HPDE6-E6E7 (cell line): ENCODE measurements at regions not wholly inside any gene's neighbourhood (a gene's known extent, or its start where the extent isn't known, plus 50 kb on each side); places are given as distances from the start of the nearest gene placed in this dataset.
A peak's percentile ranks its signal among the peaks of the same experiment; 100 is the strongest.

ENCODE experiments used
- DNase-seq: peaks from one replicate; pipeline ENCODE4 v3.0.0; 2011; ENCODE audit warnings: missing footprints; ENCODE audit errors: extremely low spot score

DNA sequence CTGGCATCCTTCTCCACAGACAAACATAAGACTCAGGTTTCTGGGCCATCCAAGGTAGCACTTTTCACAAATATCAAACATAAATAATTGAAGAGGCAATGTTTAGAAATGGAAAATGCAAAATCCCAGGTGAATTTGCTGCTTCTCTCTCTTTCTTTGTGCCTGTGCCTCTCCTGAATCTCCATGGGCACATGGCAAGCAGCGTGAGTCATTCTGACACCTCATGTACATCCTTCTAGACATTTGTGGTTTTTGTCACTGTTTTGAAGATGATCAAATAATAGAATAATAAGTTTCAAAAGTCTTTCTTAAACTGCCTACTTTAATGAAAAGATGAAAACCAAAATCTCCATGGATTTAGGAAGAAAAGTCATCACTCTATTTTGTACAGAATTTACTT is 60.3 kb upstream of the RAB11FIP2 start:
- DNase-seq = no peak

DNA sequence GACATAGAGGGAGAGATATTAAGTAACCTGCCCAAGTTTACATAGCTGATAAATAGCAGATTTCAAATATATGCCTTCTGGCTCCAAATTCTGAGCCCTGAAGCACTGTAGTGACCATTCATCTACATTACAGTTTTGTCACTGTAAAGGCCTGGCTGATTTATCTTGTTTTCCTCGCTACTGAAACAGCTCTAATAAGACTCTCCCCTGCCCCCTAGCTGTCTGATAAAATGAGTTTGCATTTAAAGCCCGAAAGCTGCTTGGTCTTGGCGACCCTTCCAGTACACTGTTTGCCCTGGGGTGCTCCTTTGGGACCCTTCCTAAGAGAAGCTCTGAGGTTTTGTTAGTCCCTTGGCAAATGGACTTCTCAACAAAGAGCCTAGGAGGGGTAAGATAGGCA is 59.7 kb upstream of the RAB11FIP2 start:
- DNase-seq = peak; percentile 6

DNA sequence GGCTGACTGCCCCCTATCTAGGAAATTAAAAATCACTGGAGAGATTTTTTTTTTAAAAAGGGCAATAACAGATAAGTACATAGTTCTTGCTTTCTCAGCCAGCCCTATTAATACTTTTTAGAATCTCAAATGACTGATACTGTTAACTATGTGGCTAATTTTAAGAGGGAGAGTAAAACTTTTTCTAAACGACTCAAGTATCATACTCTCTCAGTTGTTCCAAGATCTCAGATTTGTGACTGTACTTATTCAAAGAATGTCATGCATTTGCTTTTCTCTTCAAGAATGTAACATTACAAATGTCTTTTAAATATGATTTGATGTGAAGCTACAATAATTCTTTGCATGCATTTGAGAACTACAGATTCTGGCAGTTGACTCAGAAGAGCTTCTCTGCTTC is 55.4 kb upstream of the RAB11FIP2 start:
- no peak for DNase-seq

DNA sequence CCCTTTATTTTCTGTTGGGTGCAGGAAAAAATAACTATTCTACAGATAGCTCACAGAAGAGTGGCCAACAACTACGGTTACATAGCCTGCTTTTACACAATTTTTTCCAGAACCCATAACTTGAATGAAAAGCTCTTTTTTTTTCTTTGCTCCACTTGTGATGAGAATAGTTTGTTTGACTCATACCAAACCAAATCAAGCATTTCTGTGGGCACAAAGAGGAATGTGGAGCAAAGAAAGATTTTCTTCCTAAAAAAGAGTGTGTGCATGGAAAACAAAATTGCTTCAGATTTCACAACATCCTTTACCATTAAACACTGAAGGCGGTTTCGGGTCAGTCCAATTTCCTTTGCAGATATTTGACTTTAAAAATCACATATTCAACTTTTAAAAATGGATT is 54.8 kb upstream of the RAB11FIP2 start:
- DNase-seq = no peak
